HL-60 (cell line): ENCODE measurements at regions not wholly inside any gene's neighbourhood (a gene's known extent, or its start where the extent isn't known, plus 50 kb on each side); places are given as distances from the start of the nearest gene placed in this dataset.

Experiments
- DNase-seq, 2 experiments: peaks; one replicate each; pipeline ENCODE4 v3.0.0-alpha.2; 2010 to 2020; ENCODE audit warnings: low read depth in 1 of 2, low spot score in 1 of 2
- H3K27ac ChIP-seq: fragments of 250-450 bp; sonication (Bioruptor Pico); replicated peaks from 2 replicates; pipeline ENCODE4 v1.5.1; 2020; ENCODE audit warnings: mild to moderate bottlenecking, moderate library complexity
- H3K27me3 ChIP-seq: fragments of 250-450 bp; sonication (Bioruptor Pico); 2 replicates; pipeline ENCODE4 v1.5.1; 2021; ENCODE audit warnings: mild to moderate bottlenecking, moderate library complexity; ENCODE audit not compliant: insufficient read depth, poor library complexity, severe bottlenecking
- H3K4me3 ChIP-seq: replicated peaks from 2 replicates; pipeline ENCODE4 v1.5.1; 2011; ENCODE audit warnings: mild to moderate bottlenecking, control low read depth, low read length; ENCODE audit not compliant: insufficient read depth
- CTCF ChIP-seq: IDR thresholded peaks from one replicate; pipeline ENCODE4 v1.5.1; 2011; ENCODE audit warnings: low read length, control low read depth, inconsistent platforms; ENCODE audit not compliant: insufficient read depth
- GABPA ChIP-seq: IDR thresholded peaks from 2 replicates; pipeline ENCODE4 v1.6.1; 2012; ENCODE audit warnings: low read depth
- POLR2AphosphoS5 ChIP-seq: IDR thresholded peaks from 2 replicates; pipeline ENCODE4 v1.6.1; 2012; ENCODE audit warnings: low read depth
- SPI1 ChIP-seq: IDR thresholded peaks from 2 replicates; pipeline ENCODE4 v1.6.1; 2012; ENCODE audit warnings: low read depth, mild to moderate bottlenecking, borderline replicate concordance
- TF ChIP-seq, protein P1 (sequence below): IDR thresholded peaks from 2 replicates; pipeline ENCODE4 v1.6.1; 2012; ENCODE audit warnings: low read depth; ENCODE audit not compliant: insufficient replicate concordance

DNA sequence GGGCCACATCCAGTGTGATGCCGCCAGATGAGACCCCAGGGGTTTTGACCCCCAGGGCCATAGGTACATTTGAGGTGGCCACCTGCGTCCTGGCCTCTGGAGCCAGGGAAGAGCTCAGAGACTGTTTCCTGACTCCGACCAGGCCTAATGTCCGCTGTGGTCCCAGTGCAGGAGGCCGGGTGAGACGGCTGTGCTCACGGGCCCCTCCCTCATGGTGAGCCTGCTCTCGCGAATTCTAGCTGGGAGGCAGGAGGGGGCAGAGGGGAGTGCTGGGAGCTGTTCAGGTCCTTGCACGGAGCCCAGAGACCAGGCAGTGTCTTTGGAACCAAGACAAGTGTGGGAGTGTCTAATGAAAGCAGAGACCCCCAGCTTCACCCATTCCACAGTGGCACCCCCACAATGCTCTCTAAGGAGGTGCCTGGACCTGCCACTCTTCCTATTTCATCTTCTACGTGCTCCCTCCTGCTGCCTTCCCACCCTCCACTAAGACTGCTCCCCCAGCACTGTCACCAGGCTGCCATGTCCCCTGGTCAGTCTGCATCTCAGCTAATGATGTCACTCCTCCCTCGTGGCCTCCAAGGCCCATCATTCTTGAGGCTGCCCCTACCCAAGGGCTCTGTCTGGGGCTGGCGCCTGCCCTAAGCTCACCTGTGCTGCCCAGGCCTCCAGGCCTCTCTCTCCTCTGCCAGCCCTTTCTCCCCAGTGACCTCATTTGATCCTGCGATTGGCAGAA is 256.3 kb upstream of the C1orf174 start:
- Histone ChIP-seq H3K27ac (no peak overlapping the region), H3K27me3 (no peaks in the 10 kb centered on the region), H3K4me3 (no peak overlapping the region)
- TF ChIP-seq, protein P1, sequence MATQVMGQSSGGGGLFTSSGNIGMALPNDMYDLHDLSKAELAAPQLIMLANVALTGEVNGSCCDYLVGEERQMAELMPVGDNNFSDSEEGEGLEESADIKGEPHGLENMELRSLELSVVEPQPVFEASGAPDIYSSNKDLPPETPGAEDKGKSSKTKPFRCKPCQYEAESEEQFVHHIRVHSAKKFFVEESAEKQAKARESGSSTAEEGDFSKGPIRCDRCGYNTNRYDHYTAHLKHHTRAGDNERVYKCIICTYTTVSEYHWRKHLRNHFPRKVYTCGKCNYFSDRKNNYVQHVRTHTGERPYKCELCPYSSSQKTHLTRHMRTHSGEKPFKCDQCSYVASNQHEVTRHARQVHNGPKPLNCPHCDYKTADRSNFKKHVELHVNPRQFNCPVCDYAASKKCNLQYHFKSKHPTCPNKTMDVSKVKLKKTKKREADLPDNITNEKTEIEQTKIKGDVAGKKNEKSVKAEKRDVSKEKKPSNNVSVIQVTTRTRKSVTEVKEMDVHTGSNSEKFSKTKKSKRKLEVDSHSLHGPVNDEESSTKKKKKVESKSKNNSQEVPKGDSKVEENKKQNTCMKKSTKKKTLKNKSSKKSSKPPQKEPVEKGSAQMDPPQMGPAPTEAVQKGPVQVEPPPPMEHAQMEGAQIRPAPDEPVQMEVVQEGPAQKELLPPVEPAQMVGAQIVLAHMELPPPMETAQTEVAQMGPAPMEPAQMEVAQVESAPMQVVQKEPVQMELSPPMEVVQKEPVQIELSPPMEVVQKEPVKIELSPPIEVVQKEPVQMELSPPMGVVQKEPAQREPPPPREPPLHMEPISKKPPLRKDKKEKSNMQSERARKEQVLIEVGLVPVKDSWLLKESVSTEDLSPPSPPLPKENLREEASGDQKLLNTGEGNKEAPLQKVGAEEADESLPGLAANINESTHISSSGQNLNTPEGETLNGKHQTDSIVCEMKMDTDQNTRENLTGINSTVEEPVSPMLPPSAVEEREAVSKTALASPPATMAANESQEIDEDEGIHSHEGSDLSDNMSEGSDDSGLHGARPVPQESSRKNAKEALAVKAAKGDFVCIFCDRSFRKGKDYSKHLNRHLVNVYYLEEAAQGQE = no peak
- TF ChIP-seq CTCF (no peak), GABPA (no peak), SPI1 (no peak), POLR2AphosphoS5 (no peak)
- no peak for DNase-seq

DNA sequence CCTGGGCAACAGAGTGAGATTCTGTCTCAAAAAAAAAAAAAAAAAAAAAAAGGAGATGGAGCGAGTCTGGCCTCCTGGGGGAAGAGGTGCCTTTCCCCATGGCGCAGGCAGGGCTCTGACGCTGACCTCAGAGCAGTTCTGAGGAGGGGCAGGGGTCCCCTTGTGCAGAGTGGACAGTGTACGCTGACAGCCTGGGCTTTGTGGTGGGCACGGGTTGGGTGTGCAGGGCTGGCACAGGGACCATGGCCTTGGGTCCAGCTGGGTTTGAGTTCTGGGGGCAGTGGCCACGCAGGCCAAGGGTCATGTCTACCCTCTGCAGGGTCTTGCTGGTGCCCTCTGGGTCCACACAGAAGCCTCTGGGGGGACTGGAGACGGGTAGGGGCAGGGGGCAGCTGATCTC is 260.1 kb upstream of the C1orf174 start:
- no peak overlapping the region for H3K4me3 ChIP-seq
- H3K27ac ChIP-seq = no peak overlapping the region
- TF ChIP-seq SPI1 (no peak), CTCF (no peak), GABPA (no peak), POLR2AphosphoS5 (no peak)
- TF ChIP-seq, protein P1 = no peak
- no peak for DNase-seq
- no peaks in the 10 kb centered on the region for H3K27me3 ChIP-seq

- H3K4me3 ChIP-seq = no peak overlapping the region
- no peak for DNase-seq
- no peak overlapping the region for H3K27ac ChIP-seq
- TF ChIP-seq POLR2AphosphoS5 = no peak
- TF ChIP-seq GABPA = no peak
- TF ChIP-seq, protein P1 = no peak
- no peak for TF ChIP-seq SPI1
- no peak for TF ChIP-seq CTCF
- H3K27me3 ChIP-seq = no peaks in the 10 kb centered on the region
Measured at GRCh38 chr1:4161366-4162006, 261.4 kb upstream of the C1orf174 start.
